Mammary epithelial cell (primary cell): ENCODE measurements at regions not wholly inside any gene's neighbourhood (a gene's known extent, or its start where the extent isn't known, plus 50 kb on each side); places are given as distances from the start of the nearest gene placed in this dataset.

Experiments
- CTCF ChIP-seq, 2 donors: IDR thresholded peaks in 1 of 2; conservative IDR thresholded peaks in 1 of 2; 2 replicates each; pipeline ENCODE4 v1.5.1; 2011 to 2012; ENCODE audit warnings: inconsistent platforms in 2 of 2, low read length in 2 of 2, mild to moderate bottlenecking in 2 of 2, control low read depth in 1 of 2, low read depth in 1 of 2; ENCODE audit not compliant: insufficient read depth in 1 of 2; ENCODE audit errors: extremely low read depth in 1 of 2
- EZH2 ChIP-seq: IDR thresholded peaks from 2 replicates; pipeline ENCODE4 v1.6.1; 2012; ENCODE audit warnings: low read length, inconsistent platforms, borderline replicate concordance

GRCh38 chr6:88349511-88349910 lies 183.4 kb upstream of the CNR1 start:
- no peak for TF ChIP-seq CTCF (conservative IDR thresholded peaks at IDR 0.05 in 1 of 2, IDR thresholded peaks at IDR 0.05 in 1 of 2; ENCODE audit: extremely low read depth in 1 of 2, insufficient read depth in 1 of 2, low read depth in 1 of 2, low read length in 2 of 2)
- TF ChIP-seq EZH2 = no peak
